WTC11 (cell line): ENCODE measurements at regions not wholly inside any gene's neighbourhood (a gene's known extent, or its start where the extent isn't known, plus 50 kb on each side); places are given as distances from the start of the nearest gene placed in this dataset.

Experiments
- ATAC-seq: fragments of 200-7000 bp; cut with Tn5 transposase; 2 replicates; pipeline ENCODE4 v1.10.0; 2021; ENCODE audit warnings: mild to moderate bottlenecking, moderate library complexity
- CTCF ChIA-PET: fragments of 300-600 bp; sonication (Branson Sonifier 250); formaldehyde crosslinking; loops from one replicate; lab custom pipeline; 2021; ENCODE audit warnings: antibody characterized with exemption; lab: Charles Lee
- POLR2A ChIA-PET: fragments of 350-600 bp; sonication (Branson Sonifier 250); formaldehyde crosslinking; loops from one replicate; lab custom pipeline; 2021; ENCODE audit warnings: antibody characterized with exemption; lab: Charles Lee
- DNase-seq: peaks from one replicate; pipeline ENCODE4 v3.0.0; 2021; ENCODE audit warnings: low spot score
- H3K27ac Mint-ChIP-seq: 2 replicates; pipeline ENCODE4 v1.8.0; 2021; ENCODE audit warnings: mixed read lengths
- H3K27me3 Mint-ChIP-seq: 2 replicates; pipeline ENCODE4 v1.8.0; 2021; ENCODE audit warnings: low read depth, mild to moderate bottlenecking, moderate library complexity, mixed read lengths
- H3K36me3 Mint-ChIP-seq: 2 replicates; pipeline ENCODE4 v1.8.0; 2021; ENCODE audit warnings: mixed read lengths
- H3K4me1 Mint-ChIP-seq: 2 replicates; pipeline ENCODE4 v1.8.0; 2022; ENCODE audit warnings: mixed read lengths
- H3K4me3 Mint-ChIP-seq: 2 replicates; pipeline ENCODE4 v1.8.0; 2021; ENCODE audit warnings: mild to moderate bottlenecking, moderate library complexity, mixed read lengths
- H3K9me3 Mint-ChIP-seq: 2 replicates; pipeline ENCODE4 v1.8.0; 2021; ENCODE audit warnings: mixed read lengths
- ATF1 ChIP-seq: sonication (generic); formaldehyde crosslinking; IDR thresholded peaks from 2 replicates; pipeline ENCODE4 v1.8.1; 2023; ENCODE audit warnings: mild to moderate bottlenecking, moderate library complexity, missing genetic modification reagents
- ELF4 ChIP-seq: sonication (generic); formaldehyde crosslinking; IDR thresholded peaks from 2 replicates; pipeline ENCODE4 v1.8.1; 2022; ENCODE audit warnings: low read depth, mild to moderate bottlenecking, moderate library complexity, missing genetic modification reagents
- FOXP1 ChIP-seq: sonication (generic); formaldehyde crosslinking; IDR thresholded peaks from 2 replicates; pipeline ENCODE4 v1.8.0; 2022; ENCODE audit warnings: missing genetic modification reagents, mild to moderate bottlenecking, moderate library complexity, borderline replicate concordance
- JUN ChIP-seq: sonication (generic); formaldehyde crosslinking; IDR thresholded peaks from 2 replicates; pipeline ENCODE4 v1.8.0; 2023; ENCODE audit warnings: mild to moderate bottlenecking, missing genetic modification reagents
- MXD4 ChIP-seq: fragments of 250-450 bp; sonication (Bioruptor Pico); IDR thresholded peaks from 2 replicates; pipeline ENCODE4 v1.8.0; 2021; ENCODE audit warnings: mild to moderate bottlenecking, moderate library complexity, borderline replicate concordance
- NFYB ChIP-seq: sonication (generic); formaldehyde crosslinking; conservative IDR thresholded peaks from 2 replicates; pipeline ENCODE4 v1.8.0; 2022; ENCODE audit warnings: low read depth, missing genetic modification reagents
- NR3C1 ChIP-seq: sonication (generic); formaldehyde crosslinking; conservative IDR thresholded peaks from 2 replicates; pipeline ENCODE4 v1.8.1; 2023; ENCODE audit warnings: low read depth, mild to moderate bottlenecking, missing genetic modification reagents
- SP1 ChIP-seq: sonication (generic); formaldehyde crosslinking; conservative IDR thresholded peaks from 2 replicates; pipeline ENCODE4 v1.8.1; 2022; ENCODE audit warnings: missing genetic modification reagents
- TEAD1 ChIP-seq: sonication (generic); formaldehyde crosslinking; IDR thresholded peaks from 2 replicates; pipeline ENCODE4 v1.8.0; 2022; ENCODE audit warnings: mild to moderate bottlenecking, missing genetic modification reagents
- ZBTB21 ChIP-seq: sonication (generic); formaldehyde crosslinking; IDR thresholded peaks from 2 replicates; pipeline ENCODE4 v1.8.1; 2023; ENCODE audit warnings: mild to moderate bottlenecking, missing genetic modification reagents, borderline replicate concordance
- ZNF121 ChIP-seq: sonication (generic); formaldehyde crosslinking; IDR thresholded peaks from 2 replicates; pipeline ENCODE4 v1.8.0; 2023; ENCODE audit warnings: missing genetic modification reagents
- ZNF232 ChIP-seq: sonication (generic); formaldehyde crosslinking; IDR thresholded peaks from 2 replicates; pipeline ENCODE4 v1.8.0; 2022; ENCODE audit warnings: mild to moderate bottlenecking, missing genetic modification reagents
- ZNF317 ChIP-seq: sonication (generic); formaldehyde crosslinking; IDR thresholded peaks from 2 replicates; pipeline ENCODE4 v1.8.1; 2023; ENCODE audit warnings: low read depth, mild to moderate bottlenecking, moderate library complexity, missing genetic modification reagents, borderline replicate concordance
- TF ChIP-seq, protein P1 (sequence below): sonication (generic); formaldehyde crosslinking; IDR thresholded peaks from 2 replicates; pipeline ENCODE4 v1.8.1; 2023; ENCODE audit warnings: mild to moderate bottlenecking, missing genetic modification reagents, borderline replicate concordance
- TF ChIP-seq, protein P2 (sequence below): sonication (generic); formaldehyde crosslinking; IDR thresholded peaks from 2 replicates; pipeline ENCODE4 v1.8.1; 2023; ENCODE audit warnings: mild to moderate bottlenecking, missing genetic modification reagents

DNA sequence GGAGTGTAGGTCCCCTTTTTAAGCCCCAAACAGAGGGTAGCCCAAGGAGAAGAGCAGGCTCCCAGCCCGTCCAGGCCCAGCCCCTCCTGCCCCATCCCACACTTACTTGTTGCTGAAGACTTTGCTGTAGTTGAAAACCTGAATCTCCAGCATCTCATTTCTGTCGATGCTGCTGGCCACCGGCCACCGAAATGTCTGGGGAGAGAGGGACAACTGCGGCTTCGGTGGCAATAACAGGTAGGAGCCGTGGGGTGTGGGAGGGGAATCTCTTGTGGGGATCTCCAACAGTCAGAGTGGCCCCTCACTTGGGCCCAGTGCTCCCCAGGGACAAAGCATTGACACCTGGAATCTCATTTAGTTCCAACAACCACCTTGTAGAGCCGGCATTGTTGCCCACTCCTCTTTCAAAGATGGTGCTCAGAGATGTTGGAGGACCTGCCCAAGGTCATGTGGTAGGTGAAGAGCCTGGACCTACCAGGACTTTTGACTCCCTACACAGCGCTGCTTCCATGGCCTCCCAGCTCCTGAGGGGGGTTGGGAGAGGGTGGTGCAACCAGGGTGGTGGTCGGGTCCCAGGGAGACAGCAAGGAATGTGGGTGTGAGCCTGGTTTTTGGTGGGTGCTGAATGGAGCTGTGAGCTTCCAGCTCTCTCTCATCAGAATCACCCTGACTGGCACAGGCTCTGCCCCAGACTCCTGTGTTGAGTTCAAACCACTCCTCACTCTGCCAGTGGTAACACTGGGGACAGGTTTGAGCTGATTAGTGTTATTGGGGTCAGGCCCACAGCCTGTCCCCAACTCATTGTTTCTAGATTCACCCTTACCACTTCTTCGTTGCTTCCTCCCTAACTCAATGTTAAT, 50.0 kb upstream of the OTOF start:
- H3K4me1 Mint-ChIP-seq: no peaks in the 10 kb centered on the region
- H3K9me3 Mint-ChIP-seq: no peaks in the 10 kb centered on the region
- POLR2A ChIA-PET: no interaction called here
- DNase-seq: no peak
- no peak for ATAC-seq
- H3K27ac Mint-ChIP-seq: no peak overlapping the region
- no peaks in the 10 kb centered on the region; the same call in 1 of the 2 replicates for H3K27me3 Mint-ChIP-seq
- TF ChIP-seq SP1 (CRISPR knock-in tag) (no peak), ZBTB21 (CRISPR knock-in tag) (no peak), NFYB (CRISPR knock-in tag) (no peak), ATF1 (CRISPR knock-in tag) (no peak), ZNF121 (CRISPR knock-in tag) (no peak), ZNF232 (CRISPR knock-in tag) (no peak), JUN (CRISPR knock-in tag) (no peak), ZNF317 (CRISPR knock-in tag) (no peak), TEAD1 (no peak), MXD4 (CRISPR knock-in tag) (no peak), NR3C1 (CRISPR knock-in tag) (no peak), ELF4 (CRISPR knock-in tag) (no peak), FOXP1 (CRISPR knock-in tag) (no peak)
- TF ChIP-seq, protein P1, sequence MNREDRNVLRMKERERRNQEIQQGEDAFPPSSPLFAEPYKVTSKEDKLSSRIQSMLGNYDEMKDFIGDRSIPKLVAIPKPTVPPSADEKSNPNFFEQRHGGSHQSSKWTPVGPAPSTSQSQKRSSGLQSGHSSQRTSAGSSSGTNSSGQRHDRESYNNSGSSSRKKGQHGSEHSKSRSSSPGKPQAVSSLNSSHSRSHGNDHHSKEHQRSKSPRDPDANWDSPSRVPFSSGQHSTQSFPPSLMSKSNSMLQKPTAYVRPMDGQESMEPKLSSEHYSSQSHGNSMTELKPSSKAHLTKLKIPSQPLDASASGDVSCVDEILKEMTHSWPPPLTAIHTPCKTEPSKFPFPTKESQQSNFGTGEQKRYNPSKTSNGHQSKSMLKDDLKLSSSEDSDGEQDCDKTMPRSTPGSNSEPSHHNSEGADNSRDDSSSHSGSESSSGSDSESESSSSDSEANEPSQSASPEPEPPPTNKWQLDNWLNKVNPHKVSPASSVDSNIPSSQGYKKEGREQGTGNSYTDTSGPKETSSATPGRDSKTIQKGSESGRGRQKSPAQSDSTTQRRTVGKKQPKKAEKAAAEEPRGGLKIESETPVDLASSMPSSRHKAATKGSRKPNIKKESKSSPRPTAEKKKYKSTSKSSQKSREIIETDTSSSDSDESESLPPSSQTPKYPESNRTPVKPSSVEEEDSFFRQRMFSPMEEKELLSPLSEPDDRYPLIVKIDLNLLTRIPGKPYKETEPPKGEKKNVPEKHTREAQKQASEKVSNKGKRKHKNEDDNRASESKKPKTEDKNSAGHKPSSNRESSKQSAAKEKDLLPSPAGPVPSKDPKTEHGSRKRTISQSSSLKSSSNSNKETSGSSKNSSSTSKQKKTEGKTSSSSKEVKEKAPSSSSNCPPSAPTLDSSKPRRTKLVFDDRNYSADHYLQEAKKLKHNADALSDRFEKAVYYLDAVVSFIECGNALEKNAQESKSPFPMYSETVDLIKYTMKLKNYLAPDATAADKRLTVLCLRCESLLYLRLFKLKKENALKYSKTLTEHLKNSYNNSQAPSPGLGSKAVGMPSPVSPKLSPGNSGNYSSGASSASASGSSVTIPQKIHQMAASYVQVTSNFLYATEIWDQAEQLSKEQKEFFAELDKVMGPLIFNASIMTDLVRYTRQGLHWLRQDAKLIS (CRISPR knock-in tag): no peak
- TF ChIP-seq, protein P2, sequence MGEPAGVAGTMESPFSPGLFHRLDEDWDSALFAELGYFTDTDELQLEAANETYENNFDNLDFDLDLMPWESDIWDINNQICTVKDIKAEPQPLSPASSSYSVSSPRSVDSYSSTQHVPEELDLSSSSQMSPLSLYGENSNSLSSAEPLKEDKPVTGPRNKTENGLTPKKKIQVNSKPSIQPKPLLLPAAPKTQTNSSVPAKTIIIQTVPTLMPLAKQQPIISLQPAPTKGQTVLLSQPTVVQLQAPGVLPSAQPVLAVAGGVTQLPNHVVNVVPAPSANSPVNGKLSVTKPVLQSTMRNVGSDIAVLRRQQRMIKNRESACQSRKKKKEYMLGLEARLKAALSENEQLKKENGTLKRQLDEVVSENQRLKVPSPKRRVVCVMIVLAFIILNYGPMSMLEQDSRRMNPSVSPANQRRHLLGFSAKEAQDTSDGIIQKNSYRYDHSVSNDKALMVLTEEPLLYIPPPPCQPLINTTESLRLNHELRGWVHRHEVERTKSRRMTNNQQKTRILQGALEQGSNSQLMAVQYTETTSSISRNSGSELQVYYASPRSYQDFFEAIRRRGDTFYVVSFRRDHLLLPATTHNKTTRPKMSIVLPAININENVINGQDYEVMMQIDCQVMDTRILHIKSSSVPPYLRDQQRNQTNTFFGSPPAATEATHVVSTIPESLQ (CRISPR knock-in tag): no peak
- H3K36me3 Mint-ChIP-seq: no peaks in the 10 kb centered on the region
- CTCF ChIA-PET: interaction anchor here (1.3 kb wide), 1 partner anchor 25 kb away, joined by 4 read pairs; no protein-coding TSS in a partner anchor
- no peak overlapping the region for H3K4me3 Mint-ChIP-seq
